ENCODE measurements at regions not wholly inside any gene's neighbourhood (a gene's known extent, or its start where the extent isn't known, plus 50 kb on each side); places are given as distances from the start of the nearest gene placed in this dataset.

DNA sequence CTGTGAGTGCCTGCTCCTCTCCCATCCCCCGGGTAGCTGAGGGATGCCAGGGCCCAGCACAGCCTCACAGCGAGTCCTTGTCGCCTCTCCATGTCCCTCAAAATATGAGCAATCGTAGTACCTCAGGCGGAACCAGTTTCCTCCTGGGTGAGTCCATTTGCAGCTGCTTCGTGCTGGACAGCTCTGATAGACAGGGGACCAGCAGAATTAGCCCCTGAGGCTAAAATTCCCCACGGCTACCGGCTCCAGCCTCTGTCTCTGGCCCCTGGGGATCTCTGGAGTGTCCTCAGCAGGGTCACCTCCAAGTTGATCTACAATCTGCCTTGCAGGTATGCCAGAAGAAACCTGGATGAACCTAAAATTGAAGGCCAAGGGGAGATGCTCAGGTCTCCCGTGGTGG is 115.8 kb upstream of the FBXL7 start:
- Mint-ChIP-seq H3K27ac (no peak overlapping the region), H3K36me3 (ENCODE audit: low read depth) (no peaks in the 10 kb centered on the region), H3K4me1 (peaks cover 22% of the 10 kb centered on the region), H3K9me3 (no peaks in the 10 kb centered on the region), H3K27me3 (ENCODE audit: low read depth) (no peaks in the 10 kb centered on the region), H3K4me3 (no peak overlapping the region)
- TF ChIP-seq, protein P1, sequence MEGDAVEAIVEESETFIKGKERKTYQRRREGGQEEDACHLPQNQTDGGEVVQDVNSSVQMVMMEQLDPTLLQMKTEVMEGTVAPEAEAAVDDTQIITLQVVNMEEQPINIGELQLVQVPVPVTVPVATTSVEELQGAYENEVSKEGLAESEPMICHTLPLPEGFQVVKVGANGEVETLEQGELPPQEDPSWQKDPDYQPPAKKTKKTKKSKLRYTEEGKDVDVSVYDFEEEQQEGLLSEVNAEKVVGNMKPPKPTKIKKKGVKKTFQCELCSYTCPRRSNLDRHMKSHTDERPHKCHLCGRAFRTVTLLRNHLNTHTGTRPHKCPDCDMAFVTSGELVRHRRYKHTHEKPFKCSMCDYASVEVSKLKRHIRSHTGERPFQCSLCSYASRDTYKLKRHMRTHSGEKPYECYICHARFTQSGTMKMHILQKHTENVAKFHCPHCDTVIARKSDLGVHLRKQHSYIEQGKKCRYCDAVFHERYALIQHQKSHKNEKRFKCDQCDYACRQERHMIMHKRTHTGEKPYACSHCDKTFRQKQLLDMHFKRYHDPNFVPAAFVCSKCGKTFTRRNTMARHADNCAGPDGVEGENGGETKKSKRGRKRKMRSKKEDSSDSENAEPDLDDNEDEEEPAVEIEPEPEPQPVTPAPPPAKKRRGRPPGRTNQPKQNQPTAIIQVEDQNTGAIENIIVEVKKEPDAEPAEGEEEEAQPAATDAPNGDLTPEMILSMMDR (IDR thresholded peaks at IDR 0.05; ENCODE audit: unreplicated experiment in 3 of 3) = no peak

- H3K4me3 Mint-ChIP-seq = no peak overlapping the region
- no peaks in the 10 kb centered on the region for H3K36me3 Mint-ChIP-seq (ENCODE audit: low read depth)
- no peaks in the 10 kb centered on the region for H3K27me3 Mint-ChIP-seq (ENCODE audit: low read depth)
- H3K27ac Mint-ChIP-seq = no peak overlapping the region
- H3K4me1 Mint-ChIP-seq = peaks cover 15% of the 10 kb centered on the region
- TF ChIP-seq, protein P1 (IDR thresholded peaks at IDR 0.05; ENCODE audit: unreplicated experiment in 3 of 3) = peak; percentile 37 to 53 (median 47)
- no peaks in the 10 kb centered on the region for H3K9me3 Mint-ChIP-seq
Measured at GRCh38 chr5:15383469-15383868, 116.5 kb upstream of the FBXL7 start.

- TF ChIP-seq, protein P1 (IDR thresholded peaks at IDR 0.05; ENCODE audit: unreplicated experiment in 3 of 3) = no peak
- Mint-ChIP-seq H3K27me3 (ENCODE audit: low read depth) (no peaks in the 10 kb centered on the region), H3K27ac (no peak overlapping the region), H3K4me3 (no peak overlapping the region), H3K9me3 (no peaks in the 10 kb centered on the region), H3K4me1 (peaks cover 11% of the 10 kb centered on the region), H3K36me3 (ENCODE audit: low read depth) (no peaks in the 10 kb centered on the region)
Measured at GRCh38 chr5:15383021-15383420, 117.0 kb upstream of the FBXL7 start.

GRCh38 chr5:15377573-15378340 is 122.2 kb upstream of the FBXL7 start:
- H3K4me1 Mint-ChIP-seq = no peaks in the 10 kb centered on the region
- H3K36me3 Mint-ChIP-seq (ENCODE audit: low read depth) = peaks cover 3% of the 10 kb centered on the region

DNA sequence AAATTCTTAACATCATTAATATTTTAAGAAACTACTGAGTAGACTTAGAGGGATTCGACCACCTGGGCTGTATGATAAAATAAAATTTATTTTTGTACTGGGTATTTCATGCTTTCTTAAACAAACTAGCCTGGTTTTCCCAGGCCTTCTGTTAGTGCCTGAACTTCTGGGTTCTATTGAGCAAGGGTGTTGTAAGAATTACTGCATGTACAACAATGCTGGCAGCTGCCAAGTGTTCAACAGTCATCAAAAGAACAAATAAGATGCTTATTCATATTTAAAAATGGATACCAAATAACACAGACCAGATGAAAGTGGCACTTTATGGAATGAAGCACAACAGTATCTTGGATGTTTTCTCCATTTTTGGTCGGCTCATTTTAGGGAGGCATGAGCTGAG is 123.2 kb upstream of the FBXL7 start:
- Mint-ChIP-seq H3K27me3 (ENCODE audit: low read depth) (no peaks in the 10 kb centered on the region), H3K4me3 (no peak overlapping the region), H3K4me1 (no peaks in the 10 kb centered on the region)

More at GRCh38 chr5:15377573-15378340, 122.2 kb upstream of the FBXL7 start:
- Mint-ChIP-seq H3K27ac (no peak overlapping the region), H3K4me3 (no peak overlapping the region), H3K27me3 (ENCODE audit: low read depth) (no peaks in the 10 kb centered on the region), H3K9me3 (no peaks in the 10 kb centered on the region)
- TF ChIP-seq, protein P1 (IDR thresholded peaks at IDR 0.05; ENCODE audit: unreplicated experiment in 3 of 3) = no peak

More for the DNA sequence above, 123.2 kb upstream of the FBXL7 start:
- Mint-ChIP-seq H3K36me3 (ENCODE audit: low read depth) (peaks cover 3% of the 10 kb centered on the region), H3K27ac (no peak overlapping the region), H3K9me3 (no peaks in the 10 kb centered on the region)
- TF ChIP-seq, protein P1 (IDR thresholded peaks at IDR 0.05; ENCODE audit: unreplicated experiment in 3 of 3) = no peak

Data from nephron (organoid).